Erythroblast (primary cell): ENCODE measurements at regions not wholly inside any gene's neighbourhood (a gene's known extent, or its start where the extent isn't known, plus 50 kb on each side); places are given as distances from the start of the nearest gene placed in this dataset.

Experiments
- DNase-seq, 2 experiments: peaks; one replicate each; lab custom pipeline; 2025; lab: John Stamatoyannopoulos, UW
- GATA1 ChIP-seq: IDR thresholded peaks from 2 replicates; pipeline ENCODE4 v1.6.1; 2011; ENCODE audit warnings: low read depth, mild to moderate bottlenecking, control low read depth, low read length, moderate library complexity
- POLR2A ChIP-seq: IDR thresholded peaks from 2 replicates; pipeline ENCODE4 v1.6.1; 2011; ENCODE audit warnings: mild to moderate bottlenecking, low read length

DNA sequence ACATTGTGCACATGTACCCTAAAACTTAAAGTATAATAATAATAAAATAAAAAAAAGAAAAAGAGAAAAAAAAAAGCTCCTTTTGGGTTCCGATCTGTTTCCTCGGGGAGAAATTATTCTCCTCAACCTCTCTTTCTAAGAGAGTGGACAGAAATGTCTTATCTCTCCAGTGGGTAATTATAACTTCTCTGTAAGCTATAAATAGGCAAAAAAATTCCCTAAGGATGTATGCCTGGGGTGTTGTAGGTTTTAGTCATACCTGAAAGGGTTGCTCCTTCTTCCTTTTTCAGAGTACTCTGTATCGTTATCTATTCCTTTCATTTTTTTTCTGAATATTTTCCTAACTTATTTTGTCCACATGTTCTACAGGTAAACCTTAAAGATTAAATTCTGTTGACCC lies 169.7 kb upstream of the PTPRK start:
- TF ChIP-seq POLR2A (no peak), GATA1 (no peak)
- DNase-seq: no peak

DNA sequence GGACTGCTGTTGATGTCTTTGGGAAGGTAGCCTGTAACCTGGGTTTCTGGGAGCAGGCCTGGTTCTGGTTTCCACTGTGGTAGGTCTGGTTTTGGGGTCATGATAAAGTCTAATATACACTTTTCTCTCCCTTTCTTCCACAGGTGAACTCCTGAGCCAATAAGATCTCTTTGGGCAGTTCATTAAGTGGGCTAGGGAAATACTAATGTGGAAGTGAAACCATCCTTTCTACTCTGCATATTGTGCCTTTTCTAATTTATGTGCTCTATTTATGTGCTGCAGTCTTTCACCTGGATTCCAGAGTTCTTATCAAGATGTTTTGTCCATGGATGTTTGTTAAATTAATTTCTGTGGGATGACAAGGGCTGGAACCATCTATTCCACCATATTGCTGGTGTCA lies 165.7 kb upstream of the PTPRK start:
- DNase-seq: no peak
- TF ChIP-seq GATA1: no peak
- no peak for TF ChIP-seq POLR2A

DNA sequence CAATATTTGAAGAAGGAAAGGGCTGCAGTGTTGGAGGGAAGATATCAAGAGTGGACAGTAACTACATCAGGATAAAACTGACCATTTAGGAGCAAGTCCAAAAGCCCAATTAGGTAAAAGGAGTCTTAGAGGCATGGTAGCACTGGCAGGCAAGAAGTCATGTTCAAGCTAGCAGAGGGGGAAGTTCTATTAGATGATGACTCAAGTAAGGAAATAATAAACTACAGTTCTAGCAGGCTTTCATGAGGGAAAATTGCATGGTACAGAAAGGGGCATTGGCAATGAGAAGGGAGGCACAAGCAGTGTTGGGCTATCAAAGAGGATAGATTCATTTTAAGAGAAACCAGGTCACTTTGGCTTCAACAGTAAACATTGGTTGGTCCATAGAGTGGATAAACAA lies 156.1 kb upstream of the PTPRK start:
- no peak for TF ChIP-seq POLR2A
- no peak for TF ChIP-seq GATA1
- no peak for DNase-seq

DNA sequence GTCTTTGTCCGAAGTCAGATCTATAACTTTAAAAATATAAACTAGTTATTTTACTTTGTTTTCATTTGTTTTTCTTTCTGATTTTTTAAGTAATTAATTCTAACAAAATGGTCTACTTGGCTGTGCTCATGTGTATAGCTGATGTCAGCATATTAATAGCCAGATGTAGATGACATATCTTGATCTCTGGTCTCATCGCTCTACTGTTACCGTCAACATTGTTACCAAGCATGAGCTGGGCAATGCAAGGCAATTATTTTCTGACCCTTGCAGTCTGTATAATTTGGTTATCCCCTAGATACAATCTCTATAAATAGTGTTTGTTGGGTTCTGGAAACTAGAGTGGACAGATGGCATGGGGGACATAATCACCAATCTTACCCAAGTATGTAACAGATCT lies 151.6 kb upstream of the PTPRK start:
- DNase-seq: no peak
- TF ChIP-seq GATA1: no peak
- no peak for TF ChIP-seq POLR2A

DNA sequence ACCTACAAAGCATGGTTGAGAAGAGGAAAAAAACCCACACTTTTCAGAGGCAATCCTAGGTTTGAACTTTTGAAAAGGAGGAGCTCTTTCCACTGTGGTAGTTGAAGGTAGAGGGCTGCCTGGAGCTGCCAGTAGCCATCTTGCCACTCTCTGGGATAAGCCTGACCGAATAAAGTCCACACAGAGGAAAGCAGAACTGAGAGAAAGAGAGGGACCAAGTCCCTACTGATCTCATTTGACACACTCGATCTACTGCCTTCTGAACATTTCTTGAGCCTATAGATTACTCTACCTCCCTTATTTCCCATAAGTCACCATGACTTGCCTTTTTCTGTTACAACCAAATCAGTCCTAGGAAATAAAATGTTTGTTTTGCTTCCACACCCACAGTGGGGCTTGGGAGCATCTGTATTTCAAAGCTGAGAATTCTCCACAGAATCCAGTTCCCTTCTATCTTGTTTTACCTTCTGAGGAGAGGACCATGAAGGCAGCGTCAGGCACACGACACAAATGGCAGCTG lies 147.0 kb upstream of the PTPRK start:
- peak in 1 of 2 experiments; percentile 5 for DNase-seq
- TF ChIP-seq POLR2A (no peak), GATA1 (no peak)

DNA sequence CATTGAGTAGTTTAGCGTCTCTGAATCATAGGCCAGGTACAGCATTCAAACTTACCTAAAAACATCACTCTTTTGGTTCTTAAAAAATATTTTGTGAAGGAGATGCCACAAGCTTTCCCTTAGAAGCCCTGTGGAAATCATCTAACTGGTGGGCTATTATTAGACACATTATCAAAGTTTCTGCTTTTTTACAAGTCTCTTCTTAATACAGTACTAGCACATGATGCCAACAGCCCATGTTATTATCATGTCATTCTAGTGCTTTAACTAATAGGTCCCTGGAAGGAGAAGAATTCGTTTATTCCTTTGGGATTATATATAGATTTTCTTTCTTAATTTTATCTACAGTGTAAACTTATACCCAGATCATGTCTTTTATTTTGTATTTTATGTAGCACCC lies 146.0 kb upstream of the PTPRK start:
- no peak for DNase-seq
- TF ChIP-seq POLR2A (no peak), GATA1 (no peak)

DNA sequence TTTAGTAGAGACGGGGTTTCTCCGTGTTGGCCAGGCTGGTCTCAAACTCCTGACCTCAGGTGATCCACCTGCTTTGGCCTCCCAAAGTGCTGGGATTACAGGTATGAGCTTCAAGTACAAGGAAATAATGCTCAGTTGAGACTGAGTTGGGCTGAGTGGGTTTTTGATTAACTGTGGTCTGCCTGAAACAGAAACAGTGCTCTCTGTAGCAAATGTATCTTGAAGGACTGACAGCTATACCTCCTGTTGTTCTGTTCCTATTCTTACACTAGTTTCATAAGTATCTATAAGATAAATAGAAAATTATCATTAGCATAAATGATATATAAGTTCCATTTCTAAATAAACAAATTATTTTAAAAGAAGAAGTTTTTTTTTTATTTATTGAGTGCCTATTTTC lies 142.8 kb upstream of the PTPRK start:
- TF ChIP-seq POLR2A: no peak
- no peak for DNase-seq

DNA sequence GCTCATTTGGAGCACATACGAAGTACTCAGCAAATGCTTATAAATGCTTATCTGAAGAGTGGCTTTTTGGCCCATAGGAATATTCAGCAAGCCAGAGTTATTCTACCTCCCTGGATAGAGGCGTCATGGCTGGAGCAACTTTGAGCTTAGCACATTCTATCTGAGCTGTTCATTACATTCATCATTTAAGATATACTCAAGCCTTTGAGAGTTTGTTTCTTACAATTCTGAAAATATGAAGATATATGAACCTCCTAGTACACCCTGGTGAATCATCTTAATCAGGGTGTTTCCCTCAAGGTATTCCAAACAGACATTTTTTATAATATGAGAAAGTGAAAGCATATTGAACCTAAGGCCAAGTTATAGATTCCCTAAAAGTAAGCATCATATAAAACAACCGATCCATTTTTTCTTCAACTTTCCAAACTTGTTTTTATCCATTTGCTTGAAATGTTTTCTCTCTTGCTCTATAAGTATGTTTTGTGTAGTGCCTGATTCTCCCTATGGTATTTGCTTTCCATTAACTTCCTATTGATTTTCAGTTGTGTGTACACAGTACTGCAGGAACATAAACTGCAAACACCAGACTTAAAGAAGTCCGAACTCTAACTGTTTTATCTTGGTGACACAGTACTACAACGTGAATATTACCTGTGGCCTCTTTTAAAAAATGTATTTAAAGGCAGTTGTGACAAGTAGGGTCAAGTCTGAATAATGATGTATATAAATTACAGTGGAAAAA lies 139.7 kb upstream of the PTPRK start:
- no peak for DNase-seq
- TF ChIP-seq POLR2A (no peak), GATA1 (no peak)

DNA sequence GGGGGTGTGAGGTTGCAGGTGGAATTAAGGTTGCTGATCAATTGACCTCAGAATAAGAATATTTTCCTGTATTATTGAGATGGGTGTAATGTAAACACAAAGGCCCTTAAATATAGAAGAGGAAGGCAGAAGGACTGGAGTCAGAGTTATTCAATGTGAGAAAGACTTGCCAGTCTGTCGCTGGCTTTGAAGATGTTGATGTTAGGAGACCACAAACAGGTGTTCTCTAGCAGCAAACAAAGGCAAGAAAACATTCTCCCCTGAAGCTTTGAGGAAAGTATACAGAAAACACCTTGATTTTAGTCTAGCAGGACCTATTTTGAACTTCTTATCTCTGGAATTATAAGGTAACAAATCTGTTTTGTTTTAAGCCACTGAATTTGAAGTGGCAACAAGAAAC lies 138.9 kb upstream of the PTPRK start:
- no peak for DNase-seq
- TF ChIP-seq GATA1 (no peak), POLR2A (no peak)

DNA sequence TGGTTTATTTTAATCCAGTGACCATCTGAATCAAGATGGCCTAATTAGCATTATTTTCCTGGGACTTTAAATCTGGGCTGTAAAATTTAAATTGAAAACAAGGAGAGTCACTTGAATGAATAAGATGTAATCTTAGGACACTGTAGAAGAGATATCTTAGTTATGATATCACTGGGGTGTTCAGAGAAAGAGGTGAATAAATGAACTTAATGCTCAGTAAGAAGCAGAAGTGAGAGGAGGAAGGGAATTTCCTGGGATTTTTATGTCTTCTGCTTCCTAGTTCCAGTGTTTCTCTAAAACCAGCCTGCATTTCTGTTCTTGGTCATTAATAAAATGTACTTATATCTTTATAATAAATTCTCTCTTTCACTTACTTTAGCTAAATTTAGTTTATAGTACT lies 136.8 kb upstream of the PTPRK start:
- DNase-seq: no peak
- TF ChIP-seq GATA1: no peak
- TF ChIP-seq POLR2A: no peak

DNA sequence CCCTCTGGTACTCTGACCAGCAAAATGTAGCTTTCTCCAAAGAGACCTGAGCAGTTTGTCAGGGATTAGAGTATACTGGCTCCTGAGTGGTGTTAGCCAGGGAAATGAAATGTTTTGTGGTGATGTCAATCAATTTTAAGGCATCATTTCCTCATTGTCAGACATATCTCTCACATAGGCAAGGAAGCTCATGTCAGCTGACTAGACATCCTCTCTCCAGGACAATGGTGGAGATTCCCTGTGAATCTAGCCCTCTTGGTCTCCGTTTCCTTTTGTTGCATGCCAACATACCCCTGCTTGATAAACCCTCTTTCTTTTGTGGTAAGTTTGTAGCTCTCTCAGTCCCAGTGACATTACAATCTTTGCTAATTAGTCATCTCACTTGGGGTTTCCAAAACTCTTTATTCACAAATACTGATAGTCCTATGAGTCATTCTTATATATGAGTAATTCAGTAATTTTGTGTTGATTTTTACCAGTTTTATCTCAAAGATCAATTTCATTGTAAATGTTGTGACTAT lies 135.6 kb upstream of the PTPRK start:
- no peak for DNase-seq
- TF ChIP-seq POLR2A (no peak), GATA1 (no peak)

DNA sequence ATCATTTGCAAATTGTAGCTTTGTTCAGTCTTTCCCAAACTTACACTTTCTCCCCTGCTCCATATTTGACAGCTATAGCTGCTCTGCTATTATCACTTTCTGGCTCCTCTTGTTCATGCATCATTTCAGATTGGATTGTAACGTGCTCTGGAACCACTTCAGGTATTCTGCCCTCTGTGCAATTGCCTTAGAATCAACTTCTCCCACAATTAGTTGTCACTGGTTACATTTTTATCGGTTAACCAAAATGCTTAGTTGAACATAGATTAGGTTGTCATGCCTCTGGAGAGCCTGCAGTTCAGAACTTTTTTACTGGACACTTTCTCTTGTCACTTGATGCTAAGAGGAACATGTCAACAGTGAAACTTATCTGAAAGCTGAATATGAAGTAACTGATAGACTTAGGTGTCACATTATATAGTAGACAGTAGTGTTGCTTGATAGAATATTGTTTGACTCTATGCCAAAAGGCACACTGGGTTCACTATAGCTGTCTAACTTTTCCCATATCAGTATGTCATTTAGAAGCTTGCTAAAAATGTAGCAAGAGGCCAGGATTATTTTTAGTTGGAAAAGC lies 127.7 kb upstream of the PTPRK start:
- no peak for DNase-seq
- no peak for TF ChIP-seq GATA1
- TF ChIP-seq POLR2A: no peak

DNA sequence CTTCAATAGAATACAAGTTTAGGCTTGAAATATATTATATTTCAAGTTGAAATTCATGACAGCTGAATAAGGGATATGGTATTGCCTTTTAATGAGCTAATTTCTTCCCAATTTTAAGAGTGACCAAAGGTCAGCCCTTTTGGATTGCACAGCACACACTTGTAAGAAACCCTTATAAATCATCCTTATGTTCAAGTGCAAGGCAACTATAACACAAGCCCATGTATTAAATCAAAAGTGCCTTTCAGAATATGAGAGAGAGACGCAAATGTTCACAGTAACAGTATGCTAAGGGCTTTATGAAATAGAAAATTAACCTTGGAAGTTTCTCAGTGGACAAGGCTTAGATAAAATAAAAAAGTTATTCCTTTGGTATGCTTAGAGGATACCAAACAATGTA lies 121.7 kb upstream of the PTPRK start:
- no peak for DNase-seq
- TF ChIP-seq GATA1 (no peak), POLR2A (no peak)

DNA sequence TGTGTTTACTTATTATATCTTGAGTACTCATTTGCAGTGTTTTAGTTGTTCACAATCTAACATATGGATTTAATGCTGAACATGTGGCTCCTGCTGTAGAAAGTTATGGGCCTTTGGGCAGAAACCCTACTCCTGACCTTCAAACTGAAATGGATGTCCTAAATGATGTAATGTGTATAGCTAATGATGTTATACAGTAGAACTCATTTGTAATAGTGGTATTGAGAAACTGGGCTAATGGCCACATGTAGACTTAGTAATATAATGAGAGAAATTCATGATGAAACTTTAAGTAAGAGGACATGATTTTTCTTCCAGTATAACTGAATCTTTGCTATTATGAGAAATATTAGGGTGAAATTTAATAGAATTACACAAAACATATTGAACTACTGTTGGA lies 121.3 kb upstream of the PTPRK start:
- TF ChIP-seq GATA1 (no peak), POLR2A (no peak)
- no peak for DNase-seq
